ENCODE measurements at regions not wholly inside any gene's neighbourhood (a gene's known extent, or its start where the extent isn't known, plus 50 kb on each side); places are given as distances from the start of the nearest gene placed in this dataset.

DNA sequence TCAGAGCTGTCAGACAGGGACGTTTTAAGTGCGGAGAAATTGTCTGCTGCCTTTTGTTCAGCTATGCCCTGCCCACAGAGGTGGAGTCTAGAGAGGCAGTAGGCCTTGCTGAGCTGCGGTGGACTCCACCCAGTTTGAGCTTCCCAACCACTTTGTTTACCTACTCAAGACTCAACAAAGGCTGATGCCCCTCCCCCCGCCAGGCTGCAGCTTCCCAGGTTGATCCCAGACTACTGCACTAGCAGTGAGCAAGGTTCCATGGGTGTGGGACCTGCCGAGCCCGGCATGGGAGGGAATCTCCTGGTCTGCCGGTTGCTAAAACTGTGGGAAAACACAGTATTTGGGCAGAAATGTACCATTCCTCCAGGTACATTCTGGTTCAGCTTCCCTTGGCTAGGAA lies 282.1 kb downstream of the VGLL3 start:
- DNase-seq, result no peak

DNA sequence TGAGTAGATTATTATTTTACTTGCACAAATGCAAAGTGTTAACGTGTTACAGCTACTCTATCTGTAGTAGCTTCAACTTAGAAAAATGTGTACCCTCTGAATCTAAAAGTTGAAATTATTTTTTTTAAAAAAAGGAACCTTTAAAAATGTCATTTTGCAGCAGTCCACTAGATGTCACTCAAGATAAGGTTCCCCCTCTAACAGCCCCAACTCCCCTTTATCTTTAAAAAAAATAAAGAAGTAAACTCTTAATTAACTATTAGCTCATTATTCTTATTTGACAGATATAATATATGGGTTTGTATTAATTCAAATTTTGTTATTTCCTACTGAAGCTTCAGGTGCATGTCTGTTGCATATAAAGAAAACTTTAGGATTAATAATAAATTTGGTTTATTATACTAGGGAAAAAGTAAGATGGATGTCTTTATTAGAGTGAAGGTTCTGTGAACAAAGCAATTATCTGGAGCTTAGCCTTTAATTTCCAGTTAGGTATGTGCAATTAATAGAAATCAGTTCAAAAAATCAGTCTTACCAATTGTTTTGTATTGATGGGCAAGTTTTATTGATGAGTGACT lies 288.5 kb downstream of the VGLL3 start:
- DNase-seq, result no peak

DNA sequence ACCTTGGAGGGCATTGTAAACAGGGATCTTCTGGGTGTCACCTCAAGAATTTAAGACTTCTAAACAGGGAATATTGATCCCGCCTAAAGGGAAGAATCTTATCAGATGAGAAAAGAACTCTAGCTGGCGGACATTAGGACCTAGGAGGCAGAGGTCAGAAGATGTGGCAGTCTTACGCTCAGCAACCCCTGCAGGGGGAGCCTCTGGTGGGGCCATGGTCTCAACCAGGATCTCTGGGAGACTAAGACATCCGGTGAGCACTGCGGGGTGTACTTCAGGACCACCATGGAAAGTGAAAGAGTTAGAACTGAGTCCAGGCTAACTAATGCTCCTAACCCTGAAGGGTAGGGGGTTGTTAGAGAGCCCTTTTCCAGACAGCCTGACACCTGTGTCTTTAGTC lies 295.2 kb downstream of the VGLL3 start:
- no peak for DNase-seq

DNA sequence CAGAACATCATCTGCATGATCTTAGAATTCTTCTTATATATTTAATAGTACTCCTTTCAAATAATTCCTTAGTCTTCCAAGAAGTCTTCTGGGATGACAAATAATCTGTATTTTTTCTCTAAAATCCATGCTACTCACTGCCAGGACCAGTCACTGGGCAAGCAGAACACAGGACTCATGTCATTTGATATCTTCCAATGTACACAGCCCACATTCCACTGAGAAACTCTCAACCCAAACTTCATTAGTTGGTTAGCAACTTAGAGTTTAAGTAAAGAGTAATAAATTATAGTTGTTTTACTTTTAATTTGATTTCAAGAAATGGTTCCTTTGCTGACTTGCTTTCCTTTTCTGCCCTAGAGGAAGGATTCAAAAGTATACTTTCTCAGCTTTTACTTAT lies 317.0 kb downstream of the VGLL3 start:
- DNase-seq, result no peak

DNA sequence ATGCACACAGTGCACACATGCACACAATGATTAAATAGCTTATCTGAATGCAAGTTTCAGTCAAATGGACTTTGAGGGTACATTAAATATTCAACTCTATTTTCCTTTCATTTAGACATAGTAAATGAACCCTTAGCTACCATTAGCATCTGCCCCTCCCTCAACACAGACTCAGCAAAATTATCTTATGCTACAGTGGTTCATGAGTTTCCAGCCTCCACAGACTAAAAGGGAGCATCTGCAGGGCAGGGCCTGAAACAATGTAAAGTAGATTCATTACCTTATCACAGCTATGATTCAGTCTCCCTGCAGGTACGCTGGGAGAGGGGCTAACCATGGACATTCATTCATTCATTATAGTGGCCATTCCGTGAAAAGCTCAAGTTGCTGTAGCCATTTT lies 329.1 kb downstream of the VGLL3 start:
- no peak for DNase-seq

DNA sequence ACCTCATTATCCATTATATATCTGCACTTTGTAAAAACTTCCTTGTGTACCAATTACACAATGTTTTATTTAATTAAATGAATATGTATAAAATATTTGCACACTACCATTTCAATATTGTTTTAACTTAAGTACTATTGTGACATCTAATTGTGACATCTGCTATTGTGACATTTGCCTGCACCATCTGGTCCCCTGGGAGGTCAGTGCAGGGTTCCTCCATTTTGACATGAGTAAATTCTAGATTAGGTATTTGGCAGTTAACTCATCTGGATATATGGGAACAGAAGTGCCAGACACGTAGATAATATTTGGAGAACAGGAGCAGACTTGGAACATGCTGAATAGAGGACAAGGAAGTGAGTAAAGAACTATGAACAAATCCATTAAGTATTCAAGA lies 332.1 kb downstream of the VGLL3 start:
- no peak for DNase-seq

DNA sequence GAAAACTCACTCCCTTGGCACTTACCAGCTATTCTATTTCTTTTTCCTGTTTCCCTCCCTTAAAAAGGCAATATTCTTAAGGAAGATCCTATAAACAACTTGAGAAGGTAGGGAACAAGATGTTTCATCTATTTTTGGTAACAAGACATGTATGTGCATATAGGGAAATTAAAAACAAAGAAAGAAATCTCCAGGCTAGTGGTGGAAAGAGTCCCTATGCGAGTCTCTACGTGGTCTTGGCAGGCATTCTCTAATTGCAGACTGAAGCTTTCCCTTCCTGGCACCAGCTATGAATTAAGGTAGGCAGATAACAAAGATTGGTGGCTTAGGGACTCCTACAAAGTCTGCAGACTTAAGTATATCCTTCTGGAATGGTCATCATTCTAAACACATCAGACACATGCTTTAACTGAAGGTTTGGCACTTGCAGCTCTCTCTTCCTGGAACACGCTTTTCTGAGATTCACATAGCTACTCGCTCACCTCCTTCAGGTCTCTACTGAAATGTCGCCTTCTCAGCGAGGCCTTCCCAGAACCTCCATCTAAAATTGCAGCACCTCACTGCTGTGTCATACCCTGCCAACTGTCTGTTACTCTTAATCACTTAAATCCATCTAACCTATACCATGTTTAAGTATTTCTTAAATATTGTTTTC lies 336.0 kb downstream of the VGLL3 start:
- no peak for DNase-seq

DNA sequence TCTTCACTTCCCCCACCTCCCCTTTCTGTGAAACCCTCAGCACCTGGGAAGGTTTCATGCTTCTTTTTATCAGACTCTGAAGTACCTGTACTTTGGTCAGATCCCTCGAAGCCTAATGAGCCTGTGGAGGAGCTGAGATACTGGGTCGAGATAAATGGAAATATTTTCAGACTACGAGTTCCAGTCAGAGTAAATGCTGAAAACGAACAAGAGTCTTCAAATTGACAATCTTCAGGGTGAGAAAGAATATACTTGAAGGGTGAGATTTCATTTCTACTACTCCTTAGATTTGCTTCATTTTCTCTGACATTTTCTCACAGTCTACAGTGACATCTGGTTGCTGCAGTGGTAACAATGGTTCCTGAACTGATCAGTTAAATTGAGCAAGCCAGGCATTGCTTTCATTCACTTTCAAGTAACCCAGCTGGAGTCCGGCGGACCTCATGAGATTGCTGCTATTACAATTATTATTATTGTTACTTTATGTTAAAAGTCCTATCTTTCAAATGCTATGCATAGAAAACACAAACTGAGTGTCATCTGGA lies 337.2 kb downstream of the VGLL3 start:
- DNase-seq, result no peak

DNA sequence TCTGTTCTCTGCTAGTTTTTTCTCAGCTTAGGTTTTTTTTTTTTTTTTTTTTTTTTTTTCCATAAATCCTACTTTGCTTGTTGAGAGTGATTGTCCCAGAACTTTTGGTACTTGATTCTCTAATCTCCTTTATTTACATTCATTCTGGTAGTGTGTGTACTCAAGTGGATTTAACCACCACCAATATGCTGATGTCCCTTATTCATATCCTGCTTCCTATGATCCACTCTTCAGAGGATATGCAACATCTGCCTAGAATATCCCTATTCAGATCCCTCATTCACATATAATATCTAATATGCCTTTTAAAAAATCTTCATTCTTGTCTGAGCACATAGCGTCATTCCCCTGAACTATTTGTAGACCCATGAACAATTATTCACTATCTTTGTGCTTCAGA lies 342.9 kb downstream of the VGLL3 start:
- no peak for DNase-seq

DNA sequence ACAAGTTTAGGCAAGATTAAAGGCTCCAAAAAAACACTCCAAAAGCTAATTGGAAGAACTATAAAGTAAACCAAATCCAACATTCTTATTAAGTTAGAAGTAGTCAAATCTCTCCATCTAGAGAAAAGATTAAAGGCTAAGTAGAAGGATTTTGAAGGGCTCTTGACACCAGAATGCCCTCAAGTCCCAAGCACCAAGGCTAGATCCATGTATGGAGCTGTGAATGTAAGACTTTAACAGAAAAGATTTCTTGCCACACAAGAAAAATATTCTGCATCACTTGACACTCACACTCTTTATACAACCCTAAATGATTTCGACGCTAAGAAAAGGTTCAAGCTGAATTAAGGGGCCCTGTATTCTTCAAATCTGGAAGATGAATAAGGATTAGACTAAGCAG lies 345.2 kb downstream of the VGLL3 start:
- no peak for DNase-seq

DNA sequence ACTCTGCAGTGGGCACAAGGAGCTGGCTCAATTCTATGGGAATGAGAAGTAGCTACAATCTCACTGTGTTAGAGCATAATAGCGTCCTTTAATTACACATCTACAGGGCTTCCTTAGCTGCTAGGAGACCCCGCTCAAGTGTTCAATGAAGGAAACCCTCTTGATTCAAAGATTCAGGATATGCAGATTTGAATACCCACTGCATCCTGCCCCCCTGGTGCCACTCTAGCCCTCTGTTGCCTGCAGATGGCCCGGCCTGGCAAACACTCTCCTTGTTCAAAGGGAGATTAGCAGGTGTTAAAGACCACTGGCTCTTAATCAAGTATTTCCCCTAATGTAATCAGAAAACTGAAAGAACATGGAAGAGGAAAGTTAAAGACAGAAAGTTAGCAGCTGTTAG lies 356.6 kb downstream of the VGLL3 start:
- DNase-seq, result no peak

DNA sequence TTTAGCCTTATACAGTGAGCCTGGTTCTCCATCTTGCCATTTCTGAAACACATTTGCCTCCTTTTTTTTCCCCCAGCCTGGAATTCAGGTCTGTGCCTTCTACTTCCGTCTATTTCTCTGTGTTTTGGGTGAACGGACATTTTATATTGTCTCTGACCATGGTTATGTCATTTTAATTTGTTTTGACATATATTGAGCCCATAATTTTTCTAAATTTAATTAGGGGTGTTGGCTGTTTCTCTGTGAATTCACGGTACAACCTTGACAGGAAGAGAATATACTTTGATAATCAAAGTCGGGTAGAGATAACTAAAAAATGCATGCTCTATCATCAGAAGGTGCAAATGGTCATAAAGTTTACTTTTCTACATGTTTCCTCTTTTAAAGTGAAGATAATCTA lies 361.4 kb downstream of the VGLL3 start:
- no peak for DNase-seq

DNA sequence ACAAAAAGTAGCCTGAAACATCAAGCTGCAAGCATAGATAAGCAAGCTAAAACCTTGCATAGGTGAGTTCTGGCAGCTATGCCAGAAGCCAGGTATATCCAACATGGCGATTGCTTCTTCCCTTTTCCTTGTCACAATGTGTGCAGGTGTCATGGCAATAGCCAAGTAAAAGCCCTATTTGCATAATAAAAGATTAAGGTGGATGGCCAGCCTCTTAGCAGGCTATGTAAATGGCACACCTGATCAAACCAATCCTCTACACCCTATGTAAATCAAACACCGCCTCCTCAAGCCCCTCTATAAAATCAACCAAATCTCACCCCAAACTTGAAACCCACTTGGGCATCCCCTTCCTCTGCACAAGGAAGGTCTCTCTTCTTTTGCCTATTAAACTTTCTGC lies 366.8 kb downstream of the VGLL3 start:
- no peak for DNase-seq

DNA sequence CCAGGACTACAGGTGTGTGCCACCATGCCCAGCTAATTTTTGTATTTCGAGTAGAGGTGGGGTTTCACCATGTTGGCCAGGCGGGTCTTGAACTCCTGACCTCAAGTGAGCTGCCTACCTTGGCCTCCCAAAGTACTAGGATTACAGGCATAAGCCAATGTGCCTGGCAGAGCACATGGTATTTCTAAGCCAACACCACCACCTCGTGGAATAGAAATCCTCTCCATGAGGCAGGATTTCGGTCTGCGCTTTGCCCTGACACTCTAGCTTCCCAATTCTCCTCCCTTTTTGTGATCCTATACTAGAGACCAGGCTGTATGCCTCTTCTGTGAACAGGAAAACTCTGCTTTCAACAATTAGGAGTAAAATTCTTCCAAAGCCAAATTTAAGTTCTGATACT lies 372.2 kb downstream of the VGLL3 start:
- DNase-seq, result no peak

DNA sequence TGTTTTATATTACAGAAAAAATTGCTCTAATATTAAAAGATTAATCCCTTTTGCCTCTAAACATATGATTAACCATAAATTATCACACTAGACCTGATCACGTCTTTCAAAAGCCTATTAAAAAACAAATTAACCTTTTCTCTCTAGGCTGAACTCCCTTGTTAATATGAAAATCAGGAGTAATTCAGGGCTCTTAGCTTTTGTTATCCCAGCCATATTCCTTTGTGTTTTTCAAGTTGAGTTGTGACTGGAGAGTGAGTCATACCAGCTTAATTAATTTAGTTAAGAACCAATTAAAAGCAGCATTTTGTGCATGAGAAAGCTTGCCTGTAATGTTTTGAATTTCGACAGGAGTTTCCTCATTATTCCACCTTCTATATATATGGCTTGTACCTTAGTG lies 385.8 kb downstream of the VGLL3 start:
- no peak for DNase-seq

DNA sequence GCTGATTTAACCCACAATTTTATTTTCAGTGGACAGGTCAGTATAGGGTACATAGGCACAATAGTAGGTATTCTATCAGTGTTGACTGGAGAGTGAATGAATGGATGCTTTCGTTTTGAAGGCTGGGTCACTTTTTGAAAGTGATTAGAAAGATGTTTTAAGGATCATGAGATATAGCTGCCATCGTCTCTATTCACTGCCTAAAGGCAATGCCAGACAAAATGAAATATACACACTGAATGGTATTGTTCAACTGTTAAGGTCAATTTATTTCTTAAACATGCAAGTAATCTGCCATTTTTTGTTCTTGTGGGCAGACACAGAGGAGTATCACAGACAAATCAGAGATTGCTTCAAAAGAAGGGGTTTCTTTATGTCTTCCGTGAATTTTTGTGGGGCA lies 395.3 kb downstream of the VGLL3 start:
- DNase-seq, result no peak

DNA sequence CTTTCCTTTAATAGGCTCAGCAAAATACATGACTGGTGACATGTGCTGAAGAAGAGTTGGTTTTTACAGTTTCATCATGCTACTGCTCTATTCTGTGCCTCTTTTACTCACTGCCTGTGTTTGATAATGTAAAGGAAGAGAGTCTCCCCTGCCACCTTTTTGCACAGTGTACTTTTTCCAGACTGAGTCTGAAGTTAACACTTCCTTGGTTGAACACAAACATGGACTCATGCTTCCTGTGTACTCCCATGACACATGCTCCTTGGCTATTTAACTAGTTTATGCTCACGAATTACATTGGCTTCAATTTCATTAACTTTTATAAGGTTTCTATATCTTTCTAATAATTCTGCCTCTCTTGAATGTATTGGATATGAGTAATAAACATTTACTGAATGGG lies 396.1 kb downstream of the VGLL3 start:
- no peak for DNase-seq

DNA sequence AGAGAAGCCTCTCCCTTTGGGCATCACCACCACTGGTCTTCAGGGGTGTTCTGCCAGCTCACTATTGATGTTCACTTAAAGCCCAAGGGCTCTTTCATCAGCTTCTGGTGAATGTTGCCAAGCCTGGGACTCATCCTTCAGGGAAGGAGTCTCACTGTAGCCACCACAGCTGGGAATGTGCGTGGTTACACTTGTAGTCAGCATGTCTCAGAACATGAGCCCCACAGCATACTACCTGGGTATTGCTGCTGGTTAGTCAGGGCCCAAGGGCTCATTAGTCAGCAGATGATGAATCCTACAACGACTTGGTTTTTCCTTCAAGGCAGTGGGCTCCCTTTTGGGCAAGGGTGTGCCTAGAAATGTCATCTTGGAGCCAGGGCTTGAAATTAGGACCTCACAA lies 412.9 kb downstream of the VGLL3 start:
- no peak for DNase-seq

DNA sequence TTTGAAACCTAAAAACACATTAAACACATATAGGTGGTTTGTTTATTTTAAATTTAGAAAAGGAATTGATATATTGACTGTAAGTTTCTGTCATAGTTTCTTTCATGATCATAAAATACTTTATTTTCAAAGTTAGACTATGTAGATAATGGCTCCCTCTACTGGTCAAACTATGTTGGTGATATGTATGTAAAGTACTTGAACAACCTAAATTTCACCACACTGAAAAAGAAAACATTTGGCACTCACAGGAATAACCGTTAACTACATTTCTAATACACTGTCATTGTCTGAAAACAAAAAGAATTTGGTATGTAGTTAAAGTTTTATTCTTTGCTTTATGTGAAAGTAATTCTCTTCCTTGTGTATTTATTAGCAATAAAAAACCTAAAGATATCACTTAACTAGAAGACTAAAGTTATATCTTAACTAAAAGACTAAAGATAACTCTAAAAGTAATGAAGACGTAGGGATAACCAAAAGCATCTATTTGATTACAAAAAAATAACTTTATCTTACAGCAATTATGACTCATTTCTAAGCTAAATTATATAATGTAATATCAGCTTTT lies 427.5 kb downstream of the VGLL3 start:
- DNase-seq, result peak; percentile 28

DNA sequence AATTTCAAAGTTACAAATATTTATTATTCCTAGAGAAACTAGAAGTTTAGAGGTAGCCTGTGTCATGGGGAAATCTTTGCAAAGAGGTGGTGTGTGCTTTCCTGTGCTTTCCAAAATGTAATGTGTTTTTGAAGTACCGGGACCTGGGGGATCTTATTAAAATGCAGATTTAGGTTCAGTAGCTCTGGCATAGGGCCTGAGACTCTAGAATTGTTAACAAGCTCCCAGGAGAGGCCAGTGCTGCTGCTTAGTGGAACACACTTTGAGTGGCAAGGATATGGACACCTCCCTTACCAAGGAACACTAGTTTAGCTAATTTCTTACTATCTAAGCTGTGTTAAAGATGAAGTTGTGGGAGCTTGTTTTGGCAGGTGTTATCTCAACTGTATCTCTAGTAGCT lies 428.9 kb downstream of the VGLL3 start:
- no peak for DNase-seq

DNA sequence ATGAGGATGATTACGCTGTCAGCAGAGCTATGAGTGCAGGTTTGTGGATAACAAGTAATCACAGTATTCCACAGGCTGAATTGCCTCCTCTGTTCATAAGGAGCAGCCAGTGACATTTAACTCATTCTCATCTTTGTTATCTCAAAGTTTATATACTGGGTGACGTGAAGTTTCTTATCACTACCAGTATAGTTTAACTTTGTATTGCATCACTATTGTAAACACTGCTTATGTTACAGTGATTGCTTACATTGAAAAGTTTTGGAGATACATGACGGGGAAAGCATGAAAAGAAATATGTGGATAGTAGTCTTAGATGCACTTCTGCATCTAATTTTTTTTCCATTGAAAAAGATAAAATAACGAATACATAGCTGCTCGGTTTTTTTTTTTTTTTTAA lies 429.7 kb downstream of the VGLL3 start:
- no peak for DNase-seq

DNA sequence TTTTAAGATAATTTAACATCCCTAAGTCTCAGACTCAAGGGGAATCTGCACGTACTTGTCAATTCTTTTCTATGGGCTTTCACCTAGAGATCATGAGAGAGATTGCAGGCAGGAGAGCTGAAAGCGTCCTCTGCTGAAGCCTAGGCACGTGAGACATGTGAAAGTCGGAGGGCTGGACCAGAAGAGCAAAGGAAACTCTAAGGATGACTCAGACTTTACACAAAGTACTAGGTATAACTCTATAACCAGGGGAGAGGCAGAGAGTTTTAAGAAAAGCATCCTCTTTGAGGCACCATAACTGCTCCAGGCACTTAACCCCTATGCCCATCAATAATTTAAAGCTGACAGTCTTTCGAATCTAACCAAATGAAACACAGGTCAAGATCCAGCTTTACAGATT lies 436.6 kb downstream of the VGLL3 start:
- no peak for DNase-seq

DNA sequence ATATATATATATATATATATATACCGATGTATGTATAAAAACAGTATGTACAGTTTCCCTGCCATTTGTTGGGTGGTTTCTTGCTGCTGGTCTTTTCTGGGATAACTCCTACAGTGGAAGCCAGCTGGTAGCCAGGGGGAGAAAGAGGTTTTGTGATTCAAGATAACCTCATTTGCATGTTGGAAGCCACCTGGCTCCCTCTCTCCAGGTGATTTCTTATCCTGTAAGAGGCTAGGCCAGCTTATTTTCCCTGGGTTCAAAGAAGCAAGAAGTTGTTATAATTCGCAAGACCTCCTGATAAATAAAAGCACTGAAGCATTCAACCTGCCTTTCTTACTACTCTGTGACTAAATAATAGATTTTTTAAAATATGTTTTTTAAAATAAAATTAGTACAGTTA lies 443.3 kb downstream of the VGLL3 start:
- no peak for DNase-seq

DNA sequence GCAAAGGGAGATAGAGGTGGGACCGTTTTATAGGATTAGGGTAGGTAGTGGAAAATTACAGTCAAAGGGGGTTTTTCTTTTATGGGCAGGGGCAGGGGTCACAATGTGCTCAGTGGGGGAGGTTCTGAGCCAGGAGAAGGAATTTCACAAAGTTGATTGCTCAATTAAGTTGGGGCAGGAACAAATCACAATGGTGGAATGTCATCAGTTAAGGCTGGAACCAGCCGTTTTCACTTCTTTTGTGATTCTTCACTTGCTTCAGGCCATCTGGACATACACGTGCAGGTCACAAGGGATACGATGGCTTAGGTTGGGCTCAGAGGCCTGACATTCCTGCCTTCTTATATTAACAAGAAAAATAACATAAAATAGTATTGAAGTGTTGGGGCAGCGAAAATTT lies 453.8 kb downstream of the VGLL3 start:
- DNase-seq, result no peak

DNA sequence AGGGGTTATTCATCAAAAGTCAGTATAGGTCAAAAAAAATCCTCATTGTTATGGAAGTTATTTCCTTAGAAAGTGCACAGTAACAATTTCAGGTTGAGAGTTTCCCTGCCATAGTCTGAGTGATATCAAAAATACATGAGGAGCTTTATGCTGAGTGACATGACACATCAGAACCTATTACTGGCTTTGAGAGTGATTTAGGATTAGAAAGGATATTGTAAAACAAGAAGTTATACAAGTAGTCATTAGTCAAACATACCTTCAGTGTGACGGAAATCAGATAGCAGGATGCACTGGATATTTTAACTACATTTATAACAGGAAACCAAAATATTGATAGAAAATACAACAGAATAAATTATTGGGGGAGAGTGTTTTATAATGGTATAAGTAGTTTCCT lies 471.1 kb downstream of the VGLL3 start:
- no peak for DNase-seq
